NCI-H1092 treated with DMSO at 0.1 percent for 48 hours (cell line): ENCODE measurements at regions not wholly inside any gene's neighbourhood (a gene's known extent, or its start where the extent isn't known, plus 50 kb on each side); places are given as distances from the start of the nearest gene placed in this dataset.

ENCODE experiments used
- DNase-seq: peaks from one replicate; lab custom pipeline; 2025; lab: John Stamatoyannopoulos, UW

DNA sequence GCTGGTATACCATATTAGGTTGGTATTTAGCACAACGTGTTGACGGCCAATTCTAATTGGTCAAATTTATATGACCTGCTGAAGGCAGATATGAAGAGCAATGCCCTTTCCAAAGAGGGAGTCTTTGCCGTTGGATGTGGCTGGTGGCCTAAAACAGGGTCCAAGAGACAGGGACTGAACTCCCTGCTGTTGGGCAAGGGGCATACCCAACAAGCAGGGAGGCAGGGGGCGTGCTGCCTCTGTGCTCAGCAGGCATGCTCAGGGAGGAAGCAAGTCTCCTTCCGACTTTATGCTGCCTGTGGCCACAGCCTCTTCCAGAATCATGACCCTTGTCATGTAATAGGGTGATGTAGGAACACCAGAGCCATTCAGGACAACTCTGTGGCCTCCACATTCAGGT lies 167.7 kb upstream of the NPVF start:
- DNase-seq: no peak

DNA sequence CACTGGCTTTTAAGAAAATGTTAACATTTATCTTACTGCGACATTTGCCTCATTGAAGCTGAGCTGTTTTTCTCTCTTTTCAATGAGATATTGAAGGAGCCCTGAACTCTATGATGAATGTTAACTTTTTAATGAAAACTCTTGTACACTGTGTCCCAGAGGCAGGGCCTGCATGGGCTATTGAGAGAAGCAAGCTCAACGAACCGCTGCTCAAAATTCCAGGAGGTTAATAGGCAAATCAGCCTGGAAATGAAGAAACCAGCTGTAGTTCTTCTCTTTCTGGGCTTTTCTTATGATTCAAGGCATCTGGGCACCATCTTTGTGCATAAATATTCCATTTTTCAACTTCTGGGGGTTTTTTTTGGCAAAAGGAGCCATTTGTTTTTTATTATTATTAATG lies 168.4 kb upstream of the NPVF start:
- no peak for DNase-seq

DNA sequence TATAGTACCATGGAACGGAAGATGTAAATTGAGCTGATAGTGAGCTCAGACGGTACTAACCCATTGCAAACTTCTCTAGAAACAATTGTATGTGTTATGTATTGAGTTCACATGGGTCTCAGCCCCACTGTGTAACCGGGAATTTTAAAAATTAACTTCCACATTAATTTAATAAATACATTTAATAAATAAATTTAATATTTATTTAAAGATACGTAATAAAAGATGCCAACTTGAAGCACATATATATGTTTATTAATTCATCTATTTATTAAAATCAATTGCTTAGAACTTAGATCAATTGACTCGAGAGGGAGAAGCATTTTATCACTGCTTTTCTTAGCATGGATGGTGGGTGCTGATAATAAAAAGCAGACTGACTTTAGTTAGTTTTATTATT lies 170.1 kb upstream of the NPVF start:
- DNase-seq: no peak

DNA sequence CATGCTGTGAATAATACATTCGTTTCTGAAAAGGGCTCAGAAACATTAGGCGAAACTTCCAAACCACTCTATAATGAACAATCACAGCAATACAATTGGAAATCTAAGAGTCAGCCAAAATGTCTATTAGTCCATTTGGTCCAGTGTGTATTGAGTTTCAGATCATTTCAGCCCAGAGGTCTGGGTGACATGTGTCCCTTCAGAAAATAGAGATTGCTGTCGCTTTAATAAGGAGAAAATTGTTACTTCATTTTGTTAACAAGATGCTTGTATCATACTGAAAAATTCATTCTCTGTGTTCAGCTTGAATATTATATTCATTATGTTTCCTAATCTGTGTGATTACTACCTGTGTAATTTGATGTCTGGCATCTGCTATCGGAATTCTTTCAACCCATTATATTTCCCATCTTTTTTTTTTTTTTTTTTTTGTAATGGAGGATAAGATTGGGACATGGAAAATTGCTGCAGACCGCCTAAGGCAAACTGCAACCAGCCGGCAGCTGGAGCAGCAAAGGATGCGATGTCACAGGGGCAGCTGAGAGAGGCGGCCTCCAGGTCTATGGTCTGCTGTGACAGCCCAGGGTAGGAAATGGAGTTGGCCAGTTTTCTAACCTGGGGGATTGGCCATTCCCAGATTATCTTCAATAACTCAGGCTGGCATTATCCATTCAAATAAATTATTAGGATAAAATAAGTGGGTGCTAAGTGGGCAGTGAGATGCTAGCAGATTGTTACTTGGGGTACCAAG lies 170.9 kb upstream of the NPVF start:
- no peak for DNase-seq

DNA sequence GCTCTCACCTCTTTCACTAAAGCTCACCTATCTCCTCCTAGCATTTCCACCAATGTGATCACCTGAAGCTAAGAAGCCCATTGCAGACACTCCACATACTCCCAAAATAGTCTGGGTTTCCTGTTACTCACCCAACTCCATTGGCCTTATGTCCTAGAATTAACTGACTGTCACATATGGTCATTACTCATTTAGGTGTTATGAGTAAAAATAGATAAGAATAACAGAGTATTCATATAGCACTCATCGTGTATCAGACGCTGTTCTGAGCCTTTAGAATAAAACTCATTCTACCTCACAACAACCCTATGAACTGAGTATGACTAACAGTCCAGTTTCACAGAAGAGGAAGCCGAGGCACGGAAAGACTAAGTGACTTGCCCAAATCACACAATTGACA lies 174.2 kb upstream of the NPVF start:
- DNase-seq: no peak

DNA sequence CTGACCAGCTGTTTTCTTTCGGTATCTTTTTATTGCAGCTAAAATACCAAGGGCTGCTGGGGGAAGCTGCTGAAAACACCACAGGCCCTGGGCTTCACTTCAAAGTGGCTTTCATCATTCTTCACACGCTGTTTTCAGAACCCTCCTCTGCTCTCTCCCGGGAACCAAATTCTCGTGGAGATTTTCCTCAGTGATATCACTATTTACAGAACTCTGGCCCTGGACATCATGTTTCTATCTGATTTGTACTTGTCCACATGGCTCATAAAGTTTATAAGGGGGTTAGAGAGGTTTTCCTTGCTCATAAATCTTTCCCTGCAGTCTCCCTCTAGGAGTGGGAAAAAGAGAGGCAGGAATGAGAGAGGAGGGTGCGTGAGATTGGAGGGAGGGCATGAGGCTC lies 177.4 kb upstream of the NPVF start:
- DNase-seq: no peak

DNA sequence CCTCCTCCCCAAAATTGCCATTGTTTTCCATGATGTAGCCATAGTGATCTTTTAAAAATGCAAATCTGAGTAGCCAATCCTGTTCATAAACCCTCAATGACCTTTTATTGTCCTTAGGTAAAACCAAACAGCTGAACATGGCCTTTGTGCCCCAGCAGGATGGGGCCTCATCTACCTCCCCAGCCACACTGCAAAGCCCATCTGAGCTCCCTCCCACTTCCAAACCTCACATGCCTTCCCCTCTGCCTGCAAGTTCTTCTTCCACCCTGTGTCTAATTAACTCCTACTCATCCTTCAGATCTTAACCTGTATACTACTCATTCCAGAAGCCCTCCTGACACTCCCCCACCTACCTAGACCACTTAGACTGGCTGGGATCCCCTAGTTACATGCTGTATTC lies 178.8 kb upstream of the NPVF start:
- DNase-seq: no peak

DNA sequence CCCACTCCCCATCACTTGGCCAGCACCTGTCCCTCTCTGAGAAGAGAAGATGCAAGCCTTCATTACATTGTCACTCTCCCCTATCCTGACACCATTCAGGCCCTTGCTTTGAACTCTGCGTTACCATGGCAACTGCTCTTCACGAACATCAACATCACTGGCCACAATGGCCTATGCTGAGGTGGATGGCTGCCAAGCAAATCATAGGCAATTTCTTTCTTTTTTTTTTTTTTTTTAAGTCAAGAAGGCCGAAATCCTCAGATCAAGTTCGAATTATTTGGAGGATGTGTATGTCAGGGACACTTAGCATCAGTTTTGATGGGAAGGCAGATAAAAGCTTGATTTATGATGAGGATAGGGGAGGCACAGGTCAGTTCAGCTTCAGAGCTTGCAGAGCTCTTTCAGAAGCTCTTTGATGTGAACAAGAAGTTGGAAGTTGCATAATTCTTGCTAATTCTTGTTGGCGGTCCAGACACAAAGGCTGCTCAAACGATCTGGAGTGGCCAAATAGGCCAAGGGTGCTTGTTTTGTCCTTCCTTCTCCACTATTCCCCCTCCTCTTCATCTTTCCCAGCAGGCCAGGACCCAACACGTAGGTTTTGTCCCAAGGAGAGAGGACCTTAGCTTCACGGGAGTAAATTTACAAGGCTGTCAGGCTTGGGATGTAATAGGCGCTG lies 179.9 kb upstream of the NPVF start:
- peak; percentile 68 for DNase-seq

DNA sequence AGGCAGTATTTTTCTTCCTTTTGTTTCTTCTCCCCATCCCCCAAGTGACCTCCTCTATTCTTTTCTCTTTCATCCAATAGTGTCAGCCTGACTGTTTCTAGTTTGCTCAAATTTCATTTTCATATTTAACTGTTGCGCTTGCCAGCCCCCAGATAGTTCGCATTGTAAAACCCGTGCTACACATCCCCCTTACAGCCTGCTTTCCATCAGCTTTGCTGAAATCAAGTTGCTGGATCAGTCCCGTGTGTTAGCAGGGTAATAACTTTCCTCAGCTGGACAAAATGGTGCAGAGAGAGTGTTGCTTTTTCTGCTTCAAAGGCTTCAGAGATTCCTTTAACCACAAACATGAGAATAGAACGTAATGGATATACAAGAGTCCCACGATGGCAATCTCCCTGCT lies 180.6 kb upstream of the NPVF start:
- DNase-seq: no peak

DNA sequence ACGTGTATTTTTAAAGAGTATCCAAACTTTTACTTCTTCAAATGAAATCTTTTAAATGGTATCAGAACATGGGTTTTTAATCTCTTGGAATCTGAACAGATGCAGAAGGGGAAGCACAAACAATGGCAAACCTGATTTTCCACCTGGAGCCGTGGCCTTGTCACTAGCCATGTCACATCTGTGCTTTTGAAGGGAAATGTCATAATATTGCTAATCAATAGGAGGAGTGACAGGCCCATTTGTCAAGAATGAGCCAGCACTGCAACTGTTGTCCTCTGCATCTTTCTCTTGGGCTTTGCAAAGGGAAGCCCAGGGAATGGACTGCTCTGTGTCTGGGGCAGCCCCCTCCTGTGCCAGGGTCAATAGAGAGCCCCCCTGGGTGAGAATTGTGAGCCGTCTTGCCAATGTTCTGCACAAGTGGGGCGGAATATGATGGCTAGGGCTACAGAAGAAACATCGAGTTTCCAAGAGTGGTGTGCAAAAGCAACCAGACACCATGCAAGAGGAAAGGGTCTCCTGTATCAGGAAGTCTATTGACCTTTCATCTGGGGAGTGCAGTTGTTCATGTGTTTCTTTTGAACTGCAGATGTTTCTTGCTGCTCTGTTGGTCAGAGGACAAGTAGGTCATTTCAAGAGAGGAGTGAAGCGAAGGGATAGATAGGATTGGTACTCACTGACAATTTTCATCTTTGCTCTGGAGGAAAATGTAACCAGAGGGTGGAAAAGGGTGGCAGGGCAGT lies 181.8 kb upstream of the NPVF start:
- DNase-seq: no peak

DNA sequence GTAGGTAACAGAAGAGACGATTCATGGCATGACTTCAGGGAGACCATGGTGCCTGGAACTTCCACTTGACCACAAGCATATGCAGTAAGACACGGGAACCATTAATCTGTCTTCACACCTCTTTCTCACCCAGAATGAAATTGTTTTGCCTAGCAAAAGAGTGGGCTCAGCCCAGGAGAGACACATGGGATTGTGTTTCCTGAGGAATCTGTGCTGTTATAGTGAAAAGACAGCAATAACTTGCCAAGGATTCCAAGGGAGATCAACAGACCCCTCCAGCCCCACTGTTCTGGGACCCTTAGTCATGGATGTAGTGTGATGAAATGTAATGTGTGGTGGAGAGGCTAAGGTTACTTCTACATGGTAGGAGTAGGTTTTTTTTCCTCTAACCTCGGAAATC lies 192.5 kb upstream of the NPVF start:
- no peak for DNase-seq

DNA sequence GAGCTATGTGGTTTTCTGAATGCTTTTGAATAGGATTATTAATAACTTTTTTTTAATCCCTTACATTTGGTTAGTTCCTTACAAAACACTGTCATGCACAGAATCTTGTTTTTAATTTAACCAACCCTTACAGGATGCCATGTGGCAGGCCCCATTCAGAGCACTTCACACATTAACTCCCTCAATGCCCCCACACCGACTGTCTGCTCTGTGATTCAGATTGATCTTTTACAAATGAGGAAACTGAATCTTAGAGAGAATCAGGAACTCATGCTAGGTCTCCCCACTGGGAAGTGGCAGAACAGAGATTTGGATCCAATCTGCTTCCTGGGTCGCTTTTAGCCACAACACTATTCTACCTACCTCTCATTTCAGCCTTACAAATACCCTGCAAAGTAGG lies 195.8 kb upstream of the NPVF start:
- no peak for DNase-seq

DNA sequence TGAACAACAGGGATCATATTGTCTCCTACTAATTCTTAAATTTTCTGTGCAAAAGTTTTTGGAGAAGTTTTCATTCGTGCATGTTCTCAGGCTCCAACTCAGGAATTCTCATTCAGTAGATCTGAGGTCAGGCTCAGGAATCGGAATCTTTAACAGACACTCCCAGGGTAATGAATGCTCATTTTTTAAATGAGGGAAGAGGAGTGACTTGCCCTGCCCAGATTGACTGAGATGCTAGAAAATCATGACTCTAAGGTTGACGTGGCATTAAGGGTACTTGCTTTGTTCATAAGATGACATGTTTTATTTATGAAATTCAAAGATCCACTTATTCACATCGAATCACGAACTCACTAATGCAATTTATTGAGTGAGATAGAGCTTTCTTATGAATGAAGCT lies 196.6 kb upstream of the NPVF start:
- DNase-seq: no peak

DNA sequence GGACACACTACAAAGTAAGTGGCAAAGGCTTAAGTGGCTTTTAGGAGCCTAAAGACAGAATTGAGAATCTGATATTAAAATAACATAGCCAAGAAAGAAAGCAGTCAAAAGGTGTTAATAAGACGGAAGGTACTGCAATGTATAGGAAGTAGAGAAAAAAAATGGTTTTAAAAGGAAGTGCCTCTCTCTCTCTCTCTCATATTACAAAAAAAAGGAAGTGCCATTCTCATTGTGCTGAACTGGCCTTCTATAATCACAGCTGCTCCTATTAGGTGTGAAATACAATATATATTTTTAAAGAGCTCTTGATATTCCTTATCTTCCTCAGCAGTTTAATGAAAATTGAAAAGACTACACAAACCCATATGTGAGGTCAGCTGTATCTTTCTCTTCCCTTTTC lies 199.4 kb upstream of the NPVF start:
- peak; percentile 61 for DNase-seq

DNA sequence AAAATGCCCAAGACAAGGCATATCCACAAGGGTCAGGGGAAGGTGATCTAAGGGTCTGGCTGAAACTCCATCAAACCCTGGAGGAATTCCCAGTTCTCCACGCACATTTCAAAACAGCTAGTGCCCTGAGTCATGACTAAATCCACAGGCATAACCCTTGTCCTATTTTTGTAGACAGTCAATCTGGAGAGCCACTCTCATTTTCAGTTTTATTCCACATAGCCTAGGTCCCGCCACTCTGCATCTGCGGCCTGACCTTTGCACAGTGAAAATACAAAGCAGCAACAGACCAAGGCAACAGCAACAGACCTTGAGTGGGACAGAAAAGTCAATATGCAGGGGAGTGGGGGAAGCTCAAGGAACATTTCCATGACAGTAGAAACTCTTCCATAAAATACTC lies 201.4 kb upstream of the NPVF start:
- DNase-seq: no peak

DNA sequence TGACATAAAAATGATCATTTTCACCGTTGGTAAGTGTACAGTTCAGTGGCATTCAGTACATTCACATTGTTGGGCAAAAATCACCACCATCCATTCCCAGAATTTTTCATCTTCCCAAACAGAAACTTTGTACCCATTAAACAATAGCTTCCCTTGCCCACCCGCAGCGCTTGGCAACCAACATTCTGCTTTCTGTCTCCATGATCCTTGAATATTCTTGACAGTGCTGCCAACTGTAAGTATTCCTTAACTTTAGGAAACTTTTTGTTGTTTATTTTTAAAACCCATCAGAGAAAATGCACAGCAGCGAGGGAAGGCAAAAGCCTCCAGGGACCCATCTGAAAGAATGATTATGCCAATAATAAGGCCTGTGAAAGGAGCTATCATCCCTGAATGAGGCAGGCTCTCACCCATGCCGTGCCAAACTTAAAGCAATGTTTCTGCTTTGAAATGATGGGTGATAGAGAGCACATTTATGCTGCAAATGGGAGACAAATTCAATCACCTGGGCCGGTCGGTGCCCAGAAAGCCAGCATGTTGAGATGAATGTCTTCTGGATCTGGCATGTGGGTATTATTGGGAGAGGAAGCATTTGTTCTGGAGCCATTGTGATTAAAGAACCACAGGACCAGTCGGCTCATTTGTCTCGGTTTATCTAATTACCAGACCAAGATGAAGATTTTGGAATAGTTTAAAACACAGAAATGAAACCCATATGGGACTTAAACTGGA lies 202.1 kb upstream of the NPVF start:
- DNase-seq: no peak

DNA sequence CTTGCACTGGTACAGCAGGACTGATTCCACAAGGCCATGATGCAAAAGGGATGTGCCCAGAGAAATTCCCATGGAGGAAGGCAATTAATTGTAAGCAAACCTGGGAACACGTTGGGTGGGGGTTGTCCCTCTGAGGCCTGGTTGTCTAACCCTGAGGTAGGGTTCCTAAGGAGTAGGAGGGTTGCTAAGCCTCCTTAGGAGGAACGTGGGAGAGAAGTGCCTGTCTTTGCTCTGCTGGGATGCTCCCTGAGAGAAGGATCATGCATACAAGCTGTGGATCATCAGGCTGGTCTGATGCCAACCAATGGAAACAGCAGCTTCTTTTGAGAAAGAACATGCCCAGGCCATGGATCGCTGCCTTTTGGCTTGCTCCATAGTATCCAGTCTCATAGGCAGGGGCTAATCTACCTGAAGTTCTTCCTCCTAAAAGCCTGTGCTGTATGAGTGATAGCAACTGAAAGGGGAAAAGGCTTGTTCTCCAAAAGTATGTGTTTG lies 203.7 kb upstream of the NPVF start:
- DNase-seq: no peak

DNA sequence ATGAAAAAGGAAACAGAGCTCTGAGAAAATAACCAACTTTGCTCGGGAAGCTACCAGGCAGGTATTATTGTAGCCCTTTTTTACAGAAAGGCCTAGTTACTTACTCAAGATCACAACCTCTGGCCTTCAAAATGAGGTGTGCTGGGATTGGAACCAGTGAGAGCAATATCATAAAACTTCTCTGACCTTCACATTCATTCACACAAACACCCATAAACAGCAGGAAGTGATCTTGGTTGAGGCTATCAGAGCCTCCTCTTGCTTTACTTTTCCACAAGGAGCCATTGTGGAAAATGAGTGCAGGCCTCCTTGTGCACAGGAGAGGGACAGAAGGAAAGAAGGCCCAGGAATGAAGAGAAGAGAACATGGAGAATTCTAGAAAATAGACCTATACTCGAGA lies 204.5 kb upstream of the NPVF start:
- no peak for DNase-seq

DNA sequence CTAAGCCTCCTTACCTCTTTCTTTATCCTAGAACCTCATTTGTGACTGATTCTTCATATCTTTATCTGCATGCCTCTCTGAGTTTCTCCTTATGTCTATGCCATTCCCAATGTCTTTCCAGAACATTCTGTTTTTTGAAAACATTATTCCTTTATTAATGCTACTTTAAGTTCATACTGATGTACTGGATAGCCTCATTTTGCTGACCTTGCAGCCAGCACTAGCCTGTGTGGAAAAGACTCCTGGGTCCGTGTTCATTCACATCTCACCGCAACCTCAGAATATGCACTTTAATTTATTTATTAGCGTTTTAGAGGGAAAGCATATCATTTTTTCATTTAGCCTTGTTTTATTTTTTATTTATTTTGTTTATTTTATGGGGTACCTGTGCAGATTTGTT lies 208.1 kb upstream of the NPVF start:
- DNase-seq: no peak

DNA sequence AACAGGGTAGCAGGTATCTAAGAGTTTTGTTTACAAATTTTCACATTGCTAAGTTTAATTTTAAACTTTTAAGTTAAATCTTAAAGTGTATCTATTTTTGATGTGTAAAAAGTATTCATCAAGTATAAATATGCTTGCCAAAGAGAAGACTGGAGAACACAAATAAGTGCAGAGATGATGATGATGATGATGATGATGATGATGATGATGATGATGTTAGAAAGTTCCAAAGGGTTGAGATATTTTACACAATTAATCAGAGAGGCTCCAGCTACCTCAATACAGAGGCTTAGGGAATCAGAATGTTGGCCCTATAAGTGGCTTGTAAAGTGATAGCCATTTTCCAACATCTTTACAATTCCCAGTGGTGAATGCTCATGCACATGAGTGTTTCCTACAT lies 209.0 kb upstream of the NPVF start:
- no peak for DNase-seq

DNA sequence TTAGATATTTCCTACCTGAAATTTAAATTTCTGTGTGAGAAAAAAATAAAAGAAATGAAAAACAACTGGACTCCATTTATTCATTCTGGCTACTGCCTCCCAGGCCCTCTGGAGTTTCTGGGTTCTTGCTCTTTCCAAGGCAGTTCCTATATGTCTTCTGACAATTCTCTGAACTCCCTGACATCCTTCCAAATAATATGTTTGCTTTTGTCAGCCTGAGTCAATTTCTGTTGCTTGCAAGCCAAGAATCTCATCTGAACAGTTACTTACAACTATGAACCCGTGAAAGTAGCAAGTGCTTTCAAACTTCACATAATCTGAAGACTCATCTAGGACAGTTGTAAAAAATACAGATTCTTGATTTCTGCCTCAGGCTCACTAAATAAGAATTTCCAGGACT lies 216.7 kb upstream of the NPVF start:
- no peak for DNase-seq

DNA sequence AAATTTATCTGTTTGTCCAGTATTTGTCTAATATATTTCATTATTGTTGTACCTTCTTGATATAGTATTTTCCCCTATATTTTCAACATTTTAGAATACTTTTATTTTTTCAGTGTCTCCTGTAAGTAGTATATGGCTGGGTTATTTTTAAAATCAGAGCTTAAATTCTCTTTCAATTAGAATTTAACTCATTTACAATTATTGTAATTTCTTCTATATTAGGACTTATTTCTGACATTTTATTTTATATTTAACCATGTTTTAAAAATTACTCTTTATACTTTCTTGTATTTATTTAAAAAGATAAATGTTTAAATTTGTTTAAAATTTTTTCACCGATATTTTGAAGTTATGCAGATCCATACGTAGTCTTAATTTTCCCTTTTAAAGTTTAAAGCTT lies 220.0 kb upstream of the NPVF start:
- DNase-seq: no peak

DNA sequence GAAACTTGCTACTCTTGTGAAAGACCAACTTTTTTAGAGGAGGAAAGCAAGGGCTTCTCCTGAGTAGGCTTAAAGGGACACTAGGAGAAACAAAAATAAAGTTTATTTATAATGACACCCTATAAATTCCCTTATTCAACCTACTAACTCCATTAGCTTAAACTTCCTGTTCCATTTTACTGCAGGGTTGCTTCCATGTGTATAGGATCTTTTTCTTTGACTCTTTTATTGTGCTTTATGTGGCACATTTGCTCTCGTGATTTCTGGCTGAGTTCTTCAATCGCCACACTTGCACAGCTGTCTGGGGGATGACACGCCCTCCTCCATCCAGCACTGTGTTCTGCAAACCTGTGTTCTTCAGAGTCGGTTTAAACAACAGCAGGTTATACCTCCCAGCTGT lies 225.7 kb upstream of the NPVF start:
- no peak for DNase-seq
